PC-3 (cell line): ENCODE measurements at regions not wholly inside any gene's neighbourhood (a gene's known extent, or its start where the extent isn't known, plus 50 kb on each side); places are given as distances from the start of the nearest gene placed in this dataset.
"Not testable (repeated sequence)": the region's sequence is repeated elsewhere in the genome, so short reads cannot be mapped to it uniquely, and the experiment has no call there.

Experiments
- ATAC-seq: fragments of 200-7000 bp; cut with Tn5 transposase; 2 replicates; pipeline ENCODE4 v1.9.1; 2020; ENCODE audit warnings: mild to moderate bottlenecking, moderate library complexity
- BruUV-seq: library from RNA; stranded (reverse); fragments of 400-500 nt; replicated peaks from 2 replicates; lab custom pipeline; 2021; lab: Mats Ljungman, UMichigan
- CTCF ChIA-PET: fragments of 300-600 bp; sonication (Branson Sonifier 250); formaldehyde crosslinking; loops from one replicate; lab custom pipeline; 2022; ENCODE audit warnings: antibody characterized with exemption; lab: Charles Lee
- POLR2A ChIA-PET: fragments of 300-600 bp; sonication (Branson Sonifier 250); formaldehyde crosslinking; loops from one replicate; lab custom pipeline; 2022; ENCODE audit warnings: antibody characterized with exemption; ENCODE audit not compliant: unreplicated experiment; lab: Charles Lee
- DNase-seq: peaks from one replicate; pipeline ENCODE4 v3.0.0-alpha.2; 2015
- H2AFZ ChIP-seq: fragments of 300-600 bp; sonication (generic); 2 replicates; pipeline ENCODE4 v1.6.0; 2016; ENCODE audit warnings: antibody characterized with exemption, low read length
- H3F3A ChIP-seq: fragments of 300-600 bp; sonication (generic); one replicate; pipeline ENCODE4 v1.6.0; 2017; ENCODE audit warnings: antibody characterized with exemption, low read length, control low read depth, mild to moderate bottlenecking; ENCODE audit not compliant: unreplicated experiment
- H3K27ac ChIP-seq: fragments of 300-600 bp; sonication (generic); 2 replicates; pipeline ENCODE4 v1.5.1; 2016; ENCODE audit warnings: mild to moderate bottlenecking, low read length
- H3K27me3 ChIP-seq: fragments of 300-600 bp; sonication (generic); 2 replicates; pipeline ENCODE4 v1.6.1; 2016; ENCODE audit warnings: low read length, mixed read lengths
- H3K36me3 ChIP-seq: fragments of 300-600 bp; sonication (generic); 2 replicates; pipeline ENCODE4 v1.6.1; 2016; ENCODE audit warnings: low read depth, mixed run types, low read length, mixed read lengths
- H3K4me1 ChIP-seq: fragments of 300-600 bp; sonication (generic); 2 replicates; pipeline ENCODE4 v1.5.1; 2016; ENCODE audit warnings: low read length; ENCODE audit not compliant: insufficient read depth
- H3K4me2 ChIP-seq: fragments of 300-600 bp; sonication (generic); 2 replicates; pipeline ENCODE4 v1.6.0; 2016; ENCODE audit warnings: low read length
- H3K4me3 ChIP-seq: fragments of 300-600 bp; sonication (generic); 2 replicates; pipeline ENCODE4 v1.5.1; 2016; ENCODE audit warnings: mild to moderate bottlenecking, low read length, mixed read lengths
- H3K79me2 ChIP-seq: fragments of 300-600 bp; sonication (generic); 2 replicates; pipeline ENCODE4 v1.6.1; 2017; ENCODE audit warnings: low read length, mixed read lengths
- H3K9ac ChIP-seq: fragments of 300-600 bp; sonication (generic); 2 replicates; pipeline ENCODE4 v1.6.0; 2016; ENCODE audit warnings: mild to moderate bottlenecking, low read length
- H3K9me2 ChIP-seq: fragments of 300-600 bp; sonication (generic); replicated peaks from 2 replicates; pipeline ENCODE4 v1.6.1; 2016; ENCODE audit warnings: mixed run types, low read length, mixed read lengths
- H3K9me3 ChIP-seq: fragments of 300-600 bp; sonication (generic); 2 replicates; pipeline ENCODE4 v1.6.1; 2016; ENCODE audit warnings: low read length, mixed read lengths
- H4K20me1 ChIP-seq: fragments of 300-600 bp; sonication (generic); 2 replicates; pipeline ENCODE4 v1.6.1; 2016; ENCODE audit warnings: low read length, mixed read lengths
- CTCF ChIP-seq: fragments of 300-600 bp; sonication (generic); conservative IDR thresholded peaks from 2 replicates; pipeline ENCODE4 v1.5.1; 2017; ENCODE audit warnings: antibody characterized with exemption, low read depth, mild to moderate bottlenecking, low read length
- EZH2 ChIP-seq: fragments of 300-600 bp; sonication (generic); IDR thresholded peaks from one replicate; pipeline ENCODE4 v1.6.1; 2017; ENCODE audit warnings: antibody characterized with exemption, mild to moderate bottlenecking, low read length; ENCODE audit not compliant: unreplicated experiment
- EZH2phosphoT487 ChIP-seq: fragments of 300-600 bp; sonication (generic); IDR thresholded peaks from 2 replicates; pipeline ENCODE4 v1.6.1; 2018; ENCODE audit warnings: mild to moderate bottlenecking, antibody characterized with exemption, low read length, borderline replicate concordance
- intact Hi-C: fragments of 100-400 bp; cut with micrococcal nuclease; formaldehyde crosslinking; loops from 2 replicates; pipeline ENCODE4 v1.9.0; 2023

- H3K4me2 ChIP-seq = no peak overlapping the region
- H2AFZ ChIP-seq = no peak overlapping the region
- ChIA-PET CTCF (no interaction called here), POLR2A (no interaction called here)
- H3K4me3 ChIP-seq = no peak overlapping the region
- no peak overlapping the region for H3K27ac ChIP-seq
- intact Hi-C loops = no loop called here
- H3K79me2 ChIP-seq = no peaks in the 10 kb centered on the region
- DNase-seq = no peak
- no TSS peak for BruUV-seq
- TF ChIP-seq EZH2phosphoT487 (no peak), CTCF (no peak), EZH2 (no peak)
- no peaks in the 10 kb centered on the region for H3F3A ChIP-seq
- no peak for ATAC-seq
- H3K4me1 ChIP-seq = no peaks in the 10 kb centered on the region
- H3K9me2 ChIP-seq = no peaks in the 10 kb centered on the region
- no peaks in the 10 kb centered on the region for H3K27me3 ChIP-seq
- H4K20me1 ChIP-seq = no peaks in the 10 kb centered on the region
- H3K36me3 ChIP-seq = no peaks in the 10 kb centered on the region
- no peaks in the 10 kb centered on the region for H3K9me3 ChIP-seq
- no peak overlapping the region for H3K9ac ChIP-seq
These were observed 320.0 kb upstream of the PCDH18 start for GRCh38 chr4:137852326-137852725.

DNA sequence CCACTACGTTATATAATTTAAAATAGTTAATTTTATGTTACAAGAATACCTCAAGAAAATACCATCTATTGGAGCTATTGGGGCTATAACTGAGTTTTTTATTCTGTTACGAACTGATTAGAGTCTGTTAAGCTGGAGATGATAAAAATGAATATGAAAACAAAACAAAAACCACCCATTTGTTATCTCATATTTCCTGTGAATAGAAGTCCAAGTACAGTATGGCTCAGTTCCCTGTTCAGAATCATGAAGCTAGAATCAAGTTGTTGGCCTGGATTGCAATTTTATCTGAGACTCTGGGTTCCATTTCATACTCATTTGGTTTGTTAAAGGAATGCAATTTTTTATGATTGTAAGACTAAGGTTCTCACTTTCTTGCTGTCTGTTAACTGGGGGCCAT, 319.1 kb upstream of the PCDH18 start:
- no peaks in the 10 kb centered on the region for H3K79me2 ChIP-seq
- H3K36me3 ChIP-seq = no peaks in the 10 kb centered on the region
- H4K20me1 ChIP-seq = no peaks in the 10 kb centered on the region
- no peak overlapping the region for H3K9ac ChIP-seq
- no peak overlapping the region for H3K4me3 ChIP-seq
- no peak for TF ChIP-seq EZH2phosphoT487
- TF ChIP-seq EZH2 = no peak
- no peak for TF ChIP-seq CTCF
- no peaks in the 10 kb centered on the region for H3K9me3 ChIP-seq
- H3K9me2 ChIP-seq = no peaks in the 10 kb centered on the region
- no peaks in the 10 kb centered on the region for H3F3A ChIP-seq
- no peak overlapping the region for H2AFZ ChIP-seq
- H3K4me1 ChIP-seq = no peaks in the 10 kb centered on the region
- H3K27me3 ChIP-seq = no peaks in the 10 kb centered on the region
- H3K27ac ChIP-seq = no peak overlapping the region
- ChIA-PET POLR2A (no interaction called here), CTCF (no interaction called here)
- BruUV-seq = no TSS peak
- ATAC-seq = no peak
- H3K4me2 ChIP-seq = no peak overlapping the region
- intact Hi-C loops = no loop called here
- DNase-seq = no peak

- H3K79me2 ChIP-seq, H3K27me3 ChIP-seq, H3K9me2 ChIP-seq, BruUV-seq, CTCF ChIA-PET, H3K9me3 ChIP-seq, H3K4me1 ChIP-seq, H3K4me3 ChIP-seq, POLR2A ChIA-PET, H4K20me1 ChIP-seq, H3K4me2 ChIP-seq, H3K27ac ChIP-seq, H3K9ac ChIP-seq, H2AFZ ChIP-seq, ATAC-seq, DNase-seq, H3F3A ChIP-seq, H3K36me3 ChIP-seq: not testable (repeated sequence)
- intact Hi-C loops = loop anchor here (10.0 kb wide), 2 partner anchors 167 to 357 kb away; no protein-coding TSS in a partner anchor
These were observed 295.7 kb upstream of the PCDH18 start for GRCh38 chr4:137827945-137828344.
